ENCODE measurements at regions not wholly inside any gene's neighbourhood (a gene's known extent, or its start where the extent isn't known, plus 50 kb on each side); places are given as distances from the start of the nearest gene placed in this dataset.

GRCh38 chr15:25955628-25956027 lies 92.5 kb upstream of the ATP10A start:
- TF ChIP-seq CTCF (IDR thresholded peaks at IDR 0.05; ENCODE audit: low read depth, low read length) = no peak
- no peak for TF ChIP-seq EZH2phosphoT487 (IDR thresholded peaks at IDR 0.05; ENCODE audit: low read depth)

Measured in OCI-LY3 (cell line).